ENCODE measurements at regions not wholly inside any gene's neighbourhood (a gene's known extent, or its start where the extent isn't known, plus 50 kb on each side); places are given as distances from the start of the nearest gene placed in this dataset.

- no peak for TF ChIP-seq CTCF (IDR thresholded peaks at IDR 0.05)
- TF ChIP-seq POLR2A (IDR thresholded peaks at IDR 0.05), result no peak
Measured at GRCh38 chr16:26688699-26689098, 378.0 kb upstream of the C16orf82 start.
